ENCODE measurements at regions not wholly inside any gene's neighbourhood (a gene's known extent, or its start where the extent isn't known, plus 50 kb on each side); places are given as distances from the start of the nearest gene placed in this dataset.

GRCh38 chr20:17844549-17845298 lies 123.9 kb downstream of the SNX5 start (continued):
- TF ChIP-seq ADNP (CRISPR knock-in tag; IDR thresholded peaks at IDR 0.05) (no peak), ZNF512 (CRISPR knock-in tag; IDR thresholded peaks at IDR 0.05) (peak; percentile 98), BORCS8-MEF2B (CRISPR knock-in tag; IDR thresholded peaks at IDR 0.05) (no peak), GABPB1 (CRISPR knock-in tag; IDR thresholded peaks at IDR 0.05) (no peak), RFX1 (IDR thresholded peaks at IDR 0.05) (no peak), YY1 (IDR thresholded peaks at IDR 0.05; ENCODE audit: insufficient read depth, insufficient replicate concordance, low read depth, low read length) (no peak), TBX2 (CRISPR knock-in tag; IDR thresholded peaks at IDR 0.05; ENCODE audit: borderline replicate concordance) (peak; percentile 17; the same call in 1 of the 2 replicates), TFDP1 (CRISPR knock-in tag; IDR thresholded peaks at IDR 0.05; ENCODE audit: borderline replicate concordance) (no peak), CEBPZ (IDR thresholded peaks at IDR 0.05; ENCODE audit: low read length) (no peak), ZNF607 (CRISPR knock-in tag; IDR thresholded peaks at IDR 0.05; ENCODE audit: borderline replicate concordance) (no peak), ELF1 (CRISPR knock-in tag; IDR thresholded peaks at IDR 0.05) (no peak), GATAD2A (CRISPR knock-in tag; IDR thresholded peaks at IDR 0.05) (no peak; the same call in 1 of the 2 replicates), CEBPG (CRISPR knock-in tag; IDR thresholded peaks at IDR 0.05) (peak; percentile 93), ZNF672 (CRISPR knock-in tag; IDR thresholded peaks at IDR 0.05) (no peak), MEF2D (CRISPR knock-in tag; IDR thresholded peaks at IDR 0.05) (no peak), ZNF224 (CRISPR knock-in tag; IDR thresholded peaks at IDR 0.05) (no peak), RELA (CRISPR knock-in tag; IDR thresholded peaks at IDR 0.05) (no peak), ZNF121 (CRISPR knock-in tag; IDR thresholded peaks at IDR 0.05) (peak; percentile 95), GFI1 (CRISPR knock-in tag; IDR thresholded peaks at IDR 0.05; ENCODE audit: borderline replicate concordance) (no peak), IRF1 (CRISPR knock-in tag; IDR thresholded peaks at IDR 0.05; ENCODE audit: low read depth) (no peak), ZNF230 (CRISPR knock-in tag; IDR thresholded peaks at IDR 0.05) (no peak), NKX3-1 (CRISPR knock-in tag; IDR thresholded peaks at IDR 0.05) (no peak), ZFP41 (CRISPR knock-in tag; IDR thresholded peaks at IDR 0.05; ENCODE audit: borderline replicate concordance) (no peak), ZNF556 (CRISPR knock-in tag; IDR thresholded peaks at IDR 0.05; ENCODE audit: borderline replicate concordance) (no peak), NFE2 (CRISPR knock-in tag; IDR thresholded peaks at IDR 0.05) (no peak), AKAP8 (CRISPR knock-in tag; IDR thresholded peaks at IDR 0.05) (no peak), ZNF530 (CRISPR knock-in tag; IDR thresholded peaks at IDR 0.05; ENCODE audit: low read depth) (no peak)

Data from HepG2 (cell line).